Jurkat, Clone E6-1 (cell line): ENCODE measurements at regions not wholly inside any gene's neighbourhood (a gene's known extent, or its start where the extent isn't known, plus 50 kb on each side); places are given as distances from the start of the nearest gene placed in this dataset.
"Not testable (repeated sequence)": the region's sequence is repeated elsewhere in the genome, so short reads cannot be mapped to it uniquely, and the experiment has no call there.

ENCODE experiments used
- DNase-seq: peaks from one replicate; pipeline ENCODE4 v3.0.0-alpha.2; 2011; ENCODE audit warnings: low read depth, low spot score
- H3K4me3 ChIP-seq: 2 replicates; pipeline ENCODE4 v1.5.1; 2011; ENCODE audit warnings: mild to moderate bottlenecking, low read length, control low read depth, moderate library complexity

- no peak overlapping the region for H3K4me3 ChIP-seq
- no peak for DNase-seq
These were observed 316.1 kb upstream of the MTPN start for GRCh38 chr7:136293272-136293671.

GRCh38 chr7:136292365-136292764 lies 315.2 kb upstream of the MTPN start:
- no peak overlapping the region for H3K4me3 ChIP-seq
- no peak for DNase-seq

GRCh38 chr7:136290351-136290750 lies 313.2 kb upstream of the MTPN start:
- DNase-seq = no peak
- H3K4me3 ChIP-seq = no peak overlapping the region

GRCh38 chr7:136278057-136278456 lies 300.9 kb upstream of the MTPN start:
- H3K4me3 ChIP-seq = no peak overlapping the region
- DNase-seq = no peak

- DNase-seq = no peak
- no peak overlapping the region for H3K4me3 ChIP-seq
These were observed 298.6 kb upstream of the MTPN start for GRCh38 chr7:136275794-136276193.

GRCh38 chr7:136274636-136275345 lies 297.6 kb upstream of the MTPN start:
- H3K4me3 ChIP-seq = no peak overlapping the region
- DNase-seq = no peak

- no peak overlapping the region for H3K4me3 ChIP-seq
- DNase-seq = no peak
These were observed 295.8 kb upstream of the MTPN start for GRCh38 chr7:136272934-136273333.

GRCh38 chr7:136267822-136268221 lies 290.7 kb upstream of the MTPN start:
- no peak overlapping the region for H3K4me3 ChIP-seq

GRCh38 chr7:136266457-136266856 lies 289.3 kb upstream of the MTPN start:
- no peak for DNase-seq
- no peak overlapping the region for H3K4me3 ChIP-seq

More at GRCh38 chr7:136267822-136268221, 290.7 kb upstream of the MTPN start:
- DNase-seq = no peak

GRCh38 chr7:136264304-136264703 lies 287.1 kb upstream of the MTPN start:
- DNase-seq = not testable (repeated sequence)

GRCh38 chr7:136263112-136263860 lies 286.1 kb upstream of the MTPN start:
- H3K4me3 ChIP-seq, DNase-seq: not testable (repeated sequence)

More at GRCh38 chr7:136264304-136264703, 287.1 kb upstream of the MTPN start:
- H3K4me3 ChIP-seq = not testable (repeated sequence)

- DNase-seq, H3K4me3 ChIP-seq: not testable (repeated sequence)
These were observed 283.4 kb upstream of the MTPN start for GRCh38 chr7:136260591-136260990.

- no peak overlapping the region for H3K4me3 ChIP-seq
- no peak for DNase-seq
These were observed 281.9 kb upstream of the MTPN start for GRCh38 chr7:136259074-136259473.

- no peak for DNase-seq
- H3K4me3 ChIP-seq = no peak overlapping the region
These were observed 279.3 kb upstream of the MTPN start for GRCh38 chr7:136256491-136256890.

GRCh38 chr7:136254148-136254547 lies 277.0 kb upstream of the MTPN start:
- H3K4me3 ChIP-seq = no peak overlapping the region
- DNase-seq = no peak

GRCh38 chr7:136251826-136252225 lies 274.7 kb upstream of the MTPN start:
- no peak for DNase-seq

GRCh38 chr7:136247211-136247610 lies 270.1 kb upstream of the MTPN start:
- H3K4me3 ChIP-seq = no peak overlapping the region
- no peak for DNase-seq

More at GRCh38 chr7:136251826-136252225, 274.7 kb upstream of the MTPN start:
- no peak overlapping the region for H3K4me3 ChIP-seq

- DNase-seq = no peak
- no peak overlapping the region for H3K4me3 ChIP-seq
These were observed 268.3 kb upstream of the MTPN start for GRCh38 chr7:136245327-136246004.

- DNase-seq = no peak
- no peak overlapping the region for H3K4me3 ChIP-seq
These were observed 256.9 kb upstream of the MTPN start for GRCh38 chr7:136234040-136234439.

GRCh38 chr7:136230210-136230609 lies 253.1 kb upstream of the MTPN start:
- no peak overlapping the region for H3K4me3 ChIP-seq
- no peak for DNase-seq
